GM19467 (cell line): ENCODE measurements at regions not wholly inside any gene's neighbourhood (a gene's known extent, or its start where the extent isn't known, plus 50 kb on each side); places are given as distances from the start of the nearest gene placed in this dataset.
"Not testable (repeated sequence)": the region's sequence is repeated elsewhere in the genome, so short reads cannot be mapped to it uniquely, and the experiment has no call there.

Experiments
- ATAC-seq: cut with Tn5 transposase; IDR thresholded peaks from one replicate; pipeline ENCODE4 v1.9.1; 2021; ENCODE audit warnings: mild to moderate bottlenecking, moderate library complexity; ENCODE audit not compliant: unreplicated experiment

GRCh38 chr4:23038626-23039491 lies 346.1 kb downstream of the GBA3 start:
- ATAC-seq = no peak

DNA sequence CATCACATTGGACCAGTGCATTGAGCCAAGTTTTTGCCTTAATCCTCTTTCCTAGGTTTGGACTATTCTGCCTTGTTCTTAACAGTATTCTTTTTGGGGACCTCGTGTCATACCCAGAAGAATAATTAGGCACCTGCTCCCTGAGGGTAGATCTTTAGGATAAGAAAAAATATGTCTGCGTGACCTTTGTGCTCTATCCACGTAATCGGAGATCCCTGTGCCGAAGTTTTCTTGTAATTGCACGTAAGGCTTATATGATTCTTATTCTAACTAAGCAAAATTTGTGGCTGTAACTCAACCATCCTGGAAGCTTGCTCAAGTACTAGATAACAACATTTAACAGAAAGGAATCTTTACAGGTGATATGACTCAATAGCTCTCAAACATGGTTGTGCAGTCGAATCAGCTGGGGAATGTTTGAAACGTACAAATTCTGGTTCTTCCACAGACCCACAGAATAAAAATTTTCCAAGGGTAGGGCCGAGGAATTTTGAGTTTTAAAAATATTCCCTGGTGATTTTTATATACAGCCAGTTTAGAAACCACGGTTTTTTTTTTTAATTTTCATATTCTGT lies 344.3 kb downstream of the GBA3 start:
- no peak for ATAC-seq

DNA sequence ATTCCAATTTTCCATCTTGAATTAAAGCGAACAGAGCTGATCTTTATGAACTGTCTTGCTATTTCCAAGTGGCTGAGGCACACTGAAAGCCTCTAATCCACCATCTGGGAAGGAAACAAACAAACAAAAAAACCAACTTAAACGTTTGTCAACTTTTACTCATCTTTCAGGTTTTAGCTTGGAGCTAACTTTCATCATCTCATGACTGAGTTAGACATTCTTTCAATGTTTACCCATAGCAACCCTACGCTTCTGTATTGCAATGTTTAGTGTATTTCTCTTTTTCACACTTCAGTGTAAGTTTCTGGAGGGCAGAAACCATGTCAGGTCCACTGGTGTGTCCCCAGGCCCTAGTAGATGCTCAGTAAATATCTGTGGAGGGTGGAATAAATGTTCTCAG lies 343.8 kb downstream of the GBA3 start:
- ATAC-seq = no peak

GRCh38 chr4:23035521-23036056 lies 342.9 kb downstream of the GBA3 start:
- no peak for ATAC-seq

- ATAC-seq = no peak
These were observed 342.0 kb downstream of the GBA3 start for GRCh38 chr4:23034731-23035130.

GRCh38 chr4:23033796-23034195 lies 341.1 kb downstream of the GBA3 start:
- no peak for ATAC-seq

DNA sequence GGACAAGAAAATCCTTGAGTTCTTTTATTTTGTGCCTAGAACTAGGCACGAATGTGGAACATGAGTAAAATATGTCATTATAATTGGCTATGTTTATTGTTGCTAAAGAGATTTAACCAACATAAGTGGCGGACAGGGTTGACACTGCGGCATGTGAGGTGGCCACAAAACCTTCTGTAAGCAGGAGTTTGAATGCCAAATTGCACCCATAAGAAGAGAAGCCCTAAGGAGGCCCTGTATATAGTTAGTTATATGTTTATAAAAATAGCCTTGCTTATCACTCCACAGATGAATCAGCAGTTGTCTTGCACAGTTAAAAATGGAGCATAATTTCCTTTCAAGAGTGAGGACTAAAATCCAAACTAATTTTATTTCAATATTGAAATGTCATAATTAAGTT lies 336.1 kb downstream of the GBA3 start:
- ATAC-seq = no peak

DNA sequence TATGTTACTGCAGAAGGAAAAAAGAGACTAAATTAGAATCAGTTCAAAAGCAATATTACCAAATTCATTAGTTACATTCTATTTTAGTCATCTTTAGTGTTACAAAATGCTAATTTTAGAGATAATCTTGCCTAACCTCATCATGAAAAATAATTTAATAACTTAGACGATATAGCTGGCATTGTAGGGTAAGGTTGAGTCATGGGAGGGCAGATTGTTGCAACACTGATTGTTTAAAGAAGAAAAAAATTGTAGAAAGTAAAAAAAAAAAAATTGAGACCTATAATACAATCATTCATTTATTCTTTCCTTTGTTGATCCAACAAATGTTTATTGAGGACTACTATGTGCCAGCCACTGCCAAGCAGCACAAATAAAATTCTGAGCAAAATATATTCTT lies 330.9 kb downstream of the GBA3 start:
- no peak for ATAC-seq

- ATAC-seq = no peak
These were observed 330.4 kb downstream of the GBA3 start for GRCh38 chr4:23023121-23023520.

GRCh38 chr4:23022032-23022431 lies 329.3 kb downstream of the GBA3 start:
- ATAC-seq = no peak

- ATAC-seq = no peak
These were observed 328.3 kb downstream of the GBA3 start for GRCh38 chr4:23021040-23021439.

DNA sequence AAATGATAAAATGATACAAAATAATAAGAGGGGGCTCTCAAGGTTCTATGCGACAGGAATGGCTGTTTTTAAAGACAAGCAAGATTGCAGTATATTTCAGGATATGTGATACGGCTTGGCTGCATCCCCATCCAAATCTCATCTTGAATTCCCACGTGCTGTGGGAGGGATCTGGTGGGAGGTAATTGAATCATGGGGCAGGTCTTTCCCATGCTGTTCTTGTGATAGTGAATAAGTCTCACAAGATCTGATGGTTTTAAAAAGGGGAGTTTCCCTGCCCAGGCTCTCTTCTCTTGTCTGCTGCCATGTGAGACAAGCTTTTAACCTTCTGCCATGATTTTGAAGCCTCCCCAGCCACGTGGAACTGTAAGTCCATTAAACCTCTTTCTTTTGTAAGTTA lies 327.7 kb downstream of the GBA3 start:
- ATAC-seq = not testable (repeated sequence)

GRCh38 chr4:23016981-23017380 lies 324.2 kb downstream of the GBA3 start:
- no peak for ATAC-seq

GRCh38 chr4:23015821-23016220 lies 323.1 kb downstream of the GBA3 start:
- ATAC-seq = no peak

DNA sequence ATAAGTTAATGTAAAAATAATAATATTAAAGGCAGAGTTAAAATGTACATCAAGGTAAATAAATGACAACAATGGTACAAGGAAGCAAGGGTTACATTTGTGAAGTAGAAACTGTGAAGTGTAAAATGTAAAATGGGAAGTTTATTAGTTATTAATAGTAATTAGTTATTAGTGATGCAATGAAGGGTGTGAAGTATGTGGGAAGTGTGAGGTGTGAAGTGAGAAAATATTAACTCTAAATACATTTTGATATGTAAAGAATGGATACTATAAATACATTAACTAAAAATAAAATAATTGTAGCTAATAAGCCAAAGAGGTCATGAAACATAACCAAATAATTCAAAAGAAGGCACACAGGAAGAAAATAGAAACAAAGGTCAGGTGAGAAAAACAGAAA lies 316.4 kb downstream of the GBA3 start:
- ATAC-seq = no peak

- no peak for ATAC-seq
These were observed 314.0 kb downstream of the GBA3 start for GRCh38 chr4:23006756-23007155.

- no peak for ATAC-seq
These were observed 313.0 kb downstream of the GBA3 start for GRCh38 chr4:23005691-23006090.

DNA sequence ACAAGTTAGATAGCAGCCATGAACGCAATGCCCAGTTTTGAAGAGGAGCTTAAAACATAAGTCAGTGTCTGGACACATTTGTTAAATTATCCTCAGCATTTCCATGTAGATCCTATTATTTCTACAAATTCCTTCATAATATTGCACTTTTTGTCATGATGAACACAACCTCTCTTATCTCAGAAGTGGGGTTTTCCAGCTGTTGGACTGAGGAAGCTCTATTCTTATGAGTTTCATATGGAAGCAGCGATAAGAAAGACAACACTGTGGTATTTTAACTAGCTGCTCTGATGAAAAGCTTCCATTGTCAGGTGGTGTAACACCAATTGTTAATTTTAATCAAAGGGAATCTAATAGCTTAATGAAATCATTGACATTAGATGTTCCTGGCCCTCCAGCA lies 308.7 kb downstream of the GBA3 start:
- no peak for ATAC-seq

DNA sequence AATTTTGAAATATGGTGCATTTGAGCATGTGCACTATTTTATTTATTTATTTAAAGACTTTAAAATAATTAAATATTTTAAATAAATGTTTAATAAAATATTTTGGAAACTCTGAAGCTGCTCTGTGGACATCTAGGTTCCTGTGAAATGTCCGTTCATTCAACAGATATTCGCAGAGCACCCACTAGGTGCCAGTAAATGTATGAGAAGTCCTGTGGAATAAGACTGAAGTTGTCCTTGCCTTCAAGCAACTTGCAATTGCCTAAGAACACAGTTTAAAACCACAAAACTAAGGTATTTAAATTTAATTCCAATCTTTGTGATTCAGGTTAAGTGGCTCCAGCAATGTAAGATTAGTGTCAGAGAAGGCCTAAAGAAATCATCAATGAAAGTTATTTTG lies 306.7 kb downstream of the GBA3 start:
- no peak for ATAC-seq

GRCh38 chr4:22997358-22998224 lies 304.9 kb downstream of the GBA3 start:
- no peak for ATAC-seq

- no peak for ATAC-seq
These were observed 298.8 kb downstream of the GBA3 start for GRCh38 chr4:22991576-22991975.
